ENCODE measurements at regions not wholly inside any gene's neighbourhood (a gene's known extent, or its start where the extent isn't known, plus 50 kb on each side); places are given as distances from the start of the nearest gene placed in this dataset.

DNA sequence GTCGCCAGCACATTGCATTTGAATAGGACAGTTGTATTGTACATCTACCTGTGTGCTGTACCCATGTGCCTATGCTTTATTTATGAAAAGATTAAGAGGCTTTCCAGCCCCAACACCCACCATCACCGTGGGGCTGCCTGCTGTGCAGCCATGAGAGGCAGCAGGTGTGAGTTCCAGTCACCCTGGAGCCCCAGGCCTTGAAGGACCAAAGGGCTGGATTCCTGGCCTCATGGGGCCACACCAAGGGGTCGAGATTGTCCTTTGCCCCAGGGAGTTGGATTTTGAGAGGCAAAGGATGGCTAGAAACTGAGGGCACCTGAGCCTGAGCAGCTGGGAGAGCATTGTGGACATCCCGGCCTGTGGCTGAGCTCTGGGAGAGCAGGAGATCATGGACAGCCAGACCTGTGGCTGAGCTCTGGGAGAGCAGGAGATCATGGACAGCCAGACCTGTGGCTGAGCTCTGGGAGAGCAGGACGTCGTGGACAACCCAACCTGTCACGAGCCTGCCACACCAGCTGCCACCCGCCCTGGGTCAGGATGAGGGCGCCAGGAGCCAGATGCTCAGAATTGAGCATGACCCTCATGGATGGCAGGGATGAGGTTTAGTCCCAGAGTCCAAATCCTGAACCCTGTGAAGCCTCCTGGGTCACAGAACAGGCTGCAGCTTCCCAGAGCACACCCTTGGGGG lies 182.5 kb upstream of the RAB6C start:
- no peak for DNase-seq (ENCODE audit: low read depth in 1 of 2, low spot score in 1 of 2)
- H3K27ac ChIP-seq (replicated peaks): no peak overlapping the region
- no peaks in the 10 kb centered on the region for H3K27me3 ChIP-seq (ENCODE audit: insufficient read depth, poor library complexity, severe bottlenecking)
- H3K4me3 ChIP-seq (replicated peaks; ENCODE audit: insufficient read depth, low read length): no peak overlapping the region
- TF ChIP-seq, protein P1, sequence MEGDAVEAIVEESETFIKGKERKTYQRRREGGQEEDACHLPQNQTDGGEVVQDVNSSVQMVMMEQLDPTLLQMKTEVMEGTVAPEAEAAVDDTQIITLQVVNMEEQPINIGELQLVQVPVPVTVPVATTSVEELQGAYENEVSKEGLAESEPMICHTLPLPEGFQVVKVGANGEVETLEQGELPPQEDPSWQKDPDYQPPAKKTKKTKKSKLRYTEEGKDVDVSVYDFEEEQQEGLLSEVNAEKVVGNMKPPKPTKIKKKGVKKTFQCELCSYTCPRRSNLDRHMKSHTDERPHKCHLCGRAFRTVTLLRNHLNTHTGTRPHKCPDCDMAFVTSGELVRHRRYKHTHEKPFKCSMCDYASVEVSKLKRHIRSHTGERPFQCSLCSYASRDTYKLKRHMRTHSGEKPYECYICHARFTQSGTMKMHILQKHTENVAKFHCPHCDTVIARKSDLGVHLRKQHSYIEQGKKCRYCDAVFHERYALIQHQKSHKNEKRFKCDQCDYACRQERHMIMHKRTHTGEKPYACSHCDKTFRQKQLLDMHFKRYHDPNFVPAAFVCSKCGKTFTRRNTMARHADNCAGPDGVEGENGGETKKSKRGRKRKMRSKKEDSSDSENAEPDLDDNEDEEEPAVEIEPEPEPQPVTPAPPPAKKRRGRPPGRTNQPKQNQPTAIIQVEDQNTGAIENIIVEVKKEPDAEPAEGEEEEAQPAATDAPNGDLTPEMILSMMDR (IDR thresholded peaks at IDR 0.05; ENCODE audit: insufficient read depth, low read length): no peak
- TF ChIP-seq SPI1 (IDR thresholded peaks at IDR 0.05; ENCODE audit: borderline replicate concordance, low read depth) (no peak), POLR2AphosphoS5 (IDR thresholded peaks at IDR 0.05; ENCODE audit: low read depth) (no peak), GABPA (IDR thresholded peaks at IDR 0.05; ENCODE audit: low read depth) (no peak)
- TF ChIP-seq, protein P2, sequence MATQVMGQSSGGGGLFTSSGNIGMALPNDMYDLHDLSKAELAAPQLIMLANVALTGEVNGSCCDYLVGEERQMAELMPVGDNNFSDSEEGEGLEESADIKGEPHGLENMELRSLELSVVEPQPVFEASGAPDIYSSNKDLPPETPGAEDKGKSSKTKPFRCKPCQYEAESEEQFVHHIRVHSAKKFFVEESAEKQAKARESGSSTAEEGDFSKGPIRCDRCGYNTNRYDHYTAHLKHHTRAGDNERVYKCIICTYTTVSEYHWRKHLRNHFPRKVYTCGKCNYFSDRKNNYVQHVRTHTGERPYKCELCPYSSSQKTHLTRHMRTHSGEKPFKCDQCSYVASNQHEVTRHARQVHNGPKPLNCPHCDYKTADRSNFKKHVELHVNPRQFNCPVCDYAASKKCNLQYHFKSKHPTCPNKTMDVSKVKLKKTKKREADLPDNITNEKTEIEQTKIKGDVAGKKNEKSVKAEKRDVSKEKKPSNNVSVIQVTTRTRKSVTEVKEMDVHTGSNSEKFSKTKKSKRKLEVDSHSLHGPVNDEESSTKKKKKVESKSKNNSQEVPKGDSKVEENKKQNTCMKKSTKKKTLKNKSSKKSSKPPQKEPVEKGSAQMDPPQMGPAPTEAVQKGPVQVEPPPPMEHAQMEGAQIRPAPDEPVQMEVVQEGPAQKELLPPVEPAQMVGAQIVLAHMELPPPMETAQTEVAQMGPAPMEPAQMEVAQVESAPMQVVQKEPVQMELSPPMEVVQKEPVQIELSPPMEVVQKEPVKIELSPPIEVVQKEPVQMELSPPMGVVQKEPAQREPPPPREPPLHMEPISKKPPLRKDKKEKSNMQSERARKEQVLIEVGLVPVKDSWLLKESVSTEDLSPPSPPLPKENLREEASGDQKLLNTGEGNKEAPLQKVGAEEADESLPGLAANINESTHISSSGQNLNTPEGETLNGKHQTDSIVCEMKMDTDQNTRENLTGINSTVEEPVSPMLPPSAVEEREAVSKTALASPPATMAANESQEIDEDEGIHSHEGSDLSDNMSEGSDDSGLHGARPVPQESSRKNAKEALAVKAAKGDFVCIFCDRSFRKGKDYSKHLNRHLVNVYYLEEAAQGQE (IDR thresholded peaks at IDR 0.05; ENCODE audit: insufficient replicate concordance, low read depth): no peak

DNA sequence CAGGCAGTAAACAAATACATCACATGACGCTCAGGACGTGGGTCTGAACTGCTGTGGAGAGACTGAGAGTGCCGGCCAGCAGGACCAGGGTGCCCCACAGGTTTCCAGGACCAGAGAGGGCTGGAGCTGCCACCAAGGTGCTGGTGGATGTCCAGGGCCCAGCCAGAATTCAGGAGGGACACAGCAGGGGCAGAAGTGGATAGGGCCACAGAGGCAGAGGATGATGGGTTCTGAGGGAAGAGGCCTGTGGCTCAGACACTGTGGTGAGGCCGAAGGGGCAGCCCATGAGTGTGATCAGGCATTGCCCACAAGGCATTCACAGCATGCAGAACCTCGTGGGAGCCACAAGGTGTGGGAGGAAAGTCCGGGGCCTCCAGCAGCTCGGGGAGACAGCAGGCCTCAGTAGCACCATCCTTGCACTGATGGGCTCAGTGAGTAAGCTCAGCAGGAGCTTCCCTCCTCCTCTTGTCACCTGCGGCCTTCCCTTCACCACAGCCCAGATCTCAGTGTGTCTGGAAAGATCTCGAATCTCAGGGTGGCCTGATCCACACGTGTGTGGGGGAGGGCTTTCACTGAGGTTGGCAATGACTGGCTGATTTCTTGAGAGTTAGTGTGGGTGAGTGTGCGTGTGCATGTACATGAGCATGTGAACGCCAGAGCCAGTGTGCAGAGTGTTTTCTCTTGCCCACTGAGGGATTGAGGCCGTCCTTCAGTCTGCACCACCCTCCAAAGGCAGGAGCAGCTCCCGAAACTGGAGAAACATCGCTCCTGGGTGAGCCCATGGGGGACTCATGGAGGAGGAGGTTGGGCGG lies 181.8 kb upstream of the RAB6C start:
- TF ChIP-seq, protein P2 (IDR thresholded peaks at IDR 0.05; ENCODE audit: insufficient replicate concordance, low read depth): no peak
- TF ChIP-seq, protein P1 (IDR thresholded peaks at IDR 0.05; ENCODE audit: insufficient read depth, low read length): no peak
- TF ChIP-seq GABPA (IDR thresholded peaks at IDR 0.05; ENCODE audit: low read depth) (no peak), POLR2AphosphoS5 (IDR thresholded peaks at IDR 0.05; ENCODE audit: low read depth) (no peak), SPI1 (IDR thresholded peaks at IDR 0.05; ENCODE audit: borderline replicate concordance, low read depth) (no peak)
- no peak overlapping the region for H3K27ac ChIP-seq (replicated peaks)
- no peak overlapping the region for H3K4me3 ChIP-seq (replicated peaks; ENCODE audit: insufficient read depth, low read length)
- no peak for DNase-seq (ENCODE audit: low read depth in 1 of 2, low spot score in 1 of 2)
- H3K27me3 ChIP-seq (ENCODE audit: insufficient read depth, poor library complexity, severe bottlenecking): no peaks in the 10 kb centered on the region

DNA sequence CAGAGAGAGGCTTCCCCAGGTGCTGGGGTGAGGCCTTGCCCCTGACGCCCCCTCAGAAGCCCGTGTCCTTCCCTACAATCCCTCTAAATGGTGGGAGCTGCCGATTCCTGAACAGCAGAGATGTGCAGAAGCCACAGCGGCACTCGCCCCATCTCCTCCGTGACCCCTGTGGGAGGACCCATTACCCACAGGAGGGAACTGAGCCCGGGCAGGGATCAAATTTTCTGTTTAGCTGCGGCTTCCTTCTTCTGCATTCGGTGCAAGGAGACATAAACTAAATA lies 181.2 kb upstream of the RAB6C start:
- TF ChIP-seq GABPA (IDR thresholded peaks at IDR 0.05; ENCODE audit: low read depth): no peak
- TF ChIP-seq, protein P1 (IDR thresholded peaks at IDR 0.05; ENCODE audit: insufficient read depth, low read length): no peak
- TF ChIP-seq, protein P2 (IDR thresholded peaks at IDR 0.05; ENCODE audit: insufficient replicate concordance, low read depth): no peak
- no peak for TF ChIP-seq POLR2AphosphoS5 (IDR thresholded peaks at IDR 0.05; ENCODE audit: low read depth)
- TF ChIP-seq SPI1 (IDR thresholded peaks at IDR 0.05; ENCODE audit: borderline replicate concordance, low read depth): no peak
- Histone ChIP-seq H3K4me3 (replicated peaks; ENCODE audit: insufficient read depth, low read length) (no peak overlapping the region), H3K27ac (replicated peaks) (no peak overlapping the region), H3K27me3 (ENCODE audit: insufficient read depth, poor library complexity, severe bottlenecking) (no peaks in the 10 kb centered on the region)
- DNase-seq (ENCODE audit: low read depth in 1 of 2, low spot score in 1 of 2): no peak

All from HL-60 (cell line).